H1 (cell line): ENCODE measurements at regions not wholly inside any gene's neighbourhood (a gene's known extent, or its start where the extent isn't known, plus 50 kb on each side); places are given as distances from the start of the nearest gene placed in this dataset.

Experiments used
- BCL11A ChIP-seq, 2 experiments: IDR thresholded peaks; one replicate each; pipeline ENCODE4 v1.6.1; 2011; ENCODE audit warnings: low read depth in 2 of 2, low read length in 2 of 2, mild to moderate bottlenecking in 2 of 2
- CEBPB ChIP-seq: IDR thresholded peaks from 2 replicates; pipeline ENCODE4 v1.6.1; 2012; ENCODE audit warnings: low read depth, low read length
- GTF2F1 ChIP-seq: IDR thresholded peaks from 2 replicates; pipeline ENCODE4 v1.6.1; 2012; ENCODE audit warnings: low read depth, low read length, improper control_type of control experiment, borderline replicate concordance
- JUND ChIP-seq: IDR thresholded peaks from 2 replicates; pipeline ENCODE4 v1.6.1; 2011; ENCODE audit warnings: mild to moderate bottlenecking, improper control_type of control experiment, low read length
- MAFK ChIP-seq: IDR thresholded peaks from 2 replicates; pipeline ENCODE4 v1.6.1; 2012; ENCODE audit warnings: low read depth, mild to moderate bottlenecking, improper control_type of control experiment, low read length
- POLR2A ChIP-seq, 2 experiments: IDR thresholded peaks; 1 replicate in 1 of 2; 2 replicates in 1 of 2; pipeline ENCODE4 v1.6.1; 2011; ENCODE audit warnings: low read depth in 2 of 2, low read length in 2 of 2, mild to moderate bottlenecking in 2 of 2; ENCODE audit errors: control extremely low read depth in 1 of 2
- RAD21 ChIP-seq, 2 experiments: IDR thresholded peaks in 1 of 2; conservative IDR thresholded peaks in 1 of 2; 2 replicates each; pipeline ENCODE4 v1.6.1; 2011; ENCODE audit warnings: low read depth in 2 of 2, low read length in 2 of 2, improper control_type of control experiment in 1 of 2, inconsistent platforms in 1 of 2, mild to moderate bottlenecking in 1 of 2, moderate library complexity in 1 of 2
- TEAD4 ChIP-seq: IDR thresholded peaks from 2 replicates; pipeline ENCODE4 v1.6.1; 2012; ENCODE audit warnings: low read depth, low read length, inconsistent platforms, mixed read lengths
- YY1 ChIP-seq: IDR thresholded peaks from 2 replicates; pipeline ENCODE4 v1.6.1; 2011; ENCODE audit warnings: low read depth, mild to moderate bottlenecking, low read length
- ZNF274 ChIP-seq: IDR thresholded peaks from 2 replicates; pipeline ENCODE4 v1.7.0; 2012; ENCODE audit warnings: low read length, borderline replicate concordance; ENCODE audit errors: extremely low read depth
- TF ChIP-seq, protein P1 (sequence below), 3 experiments: IDR thresholded peaks; 1 replicate in 2 of 3; 2 replicates in 1 of 3; pipeline versions ENCODE4 v1.5.1 to v1.6.1; 2011; ENCODE audit warnings: low read length in 3 of 3, mild to moderate bottlenecking in 3 of 3, inconsistent platforms in 2 of 3, low read depth in 1 of 3, moderate library complexity in 1 of 3; ENCODE audit not compliant: insufficient read depth in 1 of 3; ENCODE audit errors: control extremely low read depth in 1 of 3
- TF ChIP-seq, protein P2 (sequence below): IDR thresholded peaks from 2 replicates; pipeline ENCODE4 v1.6.1; 2012; ENCODE audit warnings: inconsistent platforms

DNA sequence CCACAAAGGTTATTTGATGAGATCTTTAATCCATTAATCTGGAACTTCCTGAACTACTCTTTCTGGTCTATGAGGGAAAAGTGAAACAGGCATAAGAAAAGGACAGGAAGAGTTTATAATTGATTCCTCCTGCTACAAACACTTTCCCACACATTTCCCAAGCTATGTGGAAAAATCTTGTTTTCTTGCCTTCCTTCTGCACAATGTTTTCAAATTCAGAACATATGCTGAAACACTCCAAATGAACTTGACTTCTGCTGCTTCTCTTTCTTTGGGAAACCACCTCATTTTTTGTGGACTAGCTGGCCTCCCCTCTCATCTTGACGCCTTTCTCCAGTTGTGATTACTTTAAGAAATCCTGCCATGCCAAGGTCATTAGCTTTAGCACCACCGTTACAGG, 100.7 kb upstream of the PTPRG start:
- no peak for TF ChIP-seq MAFK
- TF ChIP-seq, protein P1, sequence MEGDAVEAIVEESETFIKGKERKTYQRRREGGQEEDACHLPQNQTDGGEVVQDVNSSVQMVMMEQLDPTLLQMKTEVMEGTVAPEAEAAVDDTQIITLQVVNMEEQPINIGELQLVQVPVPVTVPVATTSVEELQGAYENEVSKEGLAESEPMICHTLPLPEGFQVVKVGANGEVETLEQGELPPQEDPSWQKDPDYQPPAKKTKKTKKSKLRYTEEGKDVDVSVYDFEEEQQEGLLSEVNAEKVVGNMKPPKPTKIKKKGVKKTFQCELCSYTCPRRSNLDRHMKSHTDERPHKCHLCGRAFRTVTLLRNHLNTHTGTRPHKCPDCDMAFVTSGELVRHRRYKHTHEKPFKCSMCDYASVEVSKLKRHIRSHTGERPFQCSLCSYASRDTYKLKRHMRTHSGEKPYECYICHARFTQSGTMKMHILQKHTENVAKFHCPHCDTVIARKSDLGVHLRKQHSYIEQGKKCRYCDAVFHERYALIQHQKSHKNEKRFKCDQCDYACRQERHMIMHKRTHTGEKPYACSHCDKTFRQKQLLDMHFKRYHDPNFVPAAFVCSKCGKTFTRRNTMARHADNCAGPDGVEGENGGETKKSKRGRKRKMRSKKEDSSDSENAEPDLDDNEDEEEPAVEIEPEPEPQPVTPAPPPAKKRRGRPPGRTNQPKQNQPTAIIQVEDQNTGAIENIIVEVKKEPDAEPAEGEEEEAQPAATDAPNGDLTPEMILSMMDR (IDR thresholded peaks at IDR 0.05; ENCODE audit: control extremely low read depth in 1 of 3, insufficient read depth in 1 of 3, low read depth in 1 of 3, low read length in 3 of 3), result no peak
- no peak for TF ChIP-seq POLR2A (IDR thresholded peaks at IDR 0.05; ENCODE audit: control extremely low read depth in 1 of 2, low read depth in 2 of 2, low read length in 2 of 2)
- TF ChIP-seq CEBPB, result no peak
- TF ChIP-seq RAD21 (IDR thresholded peaks at IDR 0.05 in 1 of 2, conservative IDR thresholded peaks at IDR 0.05 in 1 of 2; ENCODE audit: low read depth in 2 of 2, low read length in 2 of 2), result no peak
- TF ChIP-seq ZNF274, result no peak
- no peak for TF ChIP-seq TEAD4
- TF ChIP-seq BCL11A (IDR thresholded peaks at IDR 0.05; ENCODE audit: low read depth in 2 of 2, low read length in 2 of 2), result no peak
- no peak for TF ChIP-seq YY1
- TF ChIP-seq GTF2F1, result no peak
- TF ChIP-seq, protein P2, sequence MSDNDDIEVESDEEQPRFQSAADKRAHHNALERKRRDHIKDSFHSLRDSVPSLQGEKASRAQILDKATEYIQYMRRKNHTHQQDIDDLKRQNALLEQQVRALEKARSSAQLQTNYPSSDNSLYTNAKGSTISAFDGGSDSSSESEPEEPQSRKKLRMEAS, result no peak
- no peak for TF ChIP-seq JUND
